Panc1 (cell line): ENCODE measurements at regions not wholly inside any gene's neighbourhood (a gene's known extent, or its start where the extent isn't known, plus 50 kb on each side); places are given as distances from the start of the nearest gene placed in this dataset.

Experiments used
- ATAC-seq: fragments of 200-7000 bp; cut with Tn5 transposase; 2 replicates; pipeline ENCODE4 v1.9.1; 2020; ENCODE audit warnings: mild to moderate bottlenecking, moderate library complexity
- BruUV-seq: library from RNA; stranded (reverse); fragments of 400-500 nt; replicated peaks from 2 replicates; lab custom pipeline; 2021; lab: Mats Ljungman, UMichigan
- CTCF ChIA-PET: fragments of 300-600 bp; sonication (Branson Sonifier 250); formaldehyde crosslinking; loops from one replicate; lab custom pipeline; 2022; ENCODE audit warnings: antibody characterized with exemption; lab: Charles Lee
- POLR2A ChIA-PET: fragments of 300-600 bp; sonication (Branson Sonifier 250); formaldehyde crosslinking; loops from one replicate; lab custom pipeline; 2022; ENCODE audit warnings: antibody characterized with exemption; lab: Charles Lee
- DNase-seq: peaks from one replicate; pipeline ENCODE4 v3.0.0-alpha.2; 2010; ENCODE audit warnings: low read depth, low spot score
- H3K27ac ChIP-seq: 2 replicates; pipeline ENCODE4 v1.5.1; 2011; ENCODE audit warnings: mild to moderate bottlenecking, low read length, inconsistent platforms
- H3K27me3 ChIP-seq: fragments of 200-500 bp; sonication (Bioruptor generic); 2 replicates; pipeline ENCODE4 v1.6.0; 2014; ENCODE audit warnings: low read length, inconsistent platforms; ENCODE audit not compliant: control insufficient read depth, insufficient read depth
- H3K36me3 ChIP-seq: fragments of 200-500 bp; sonication (Bioruptor generic); 2 replicates; pipeline ENCODE4 v1.5.1; 2014; ENCODE audit warnings: inconsistent platforms, mild to moderate bottlenecking, low read length, moderate library complexity; ENCODE audit not compliant: control insufficient read depth, insufficient read depth
- H3K4me1 ChIP-seq: 2 replicates; pipeline ENCODE4 v1.5.1; 2011; ENCODE audit warnings: inconsistent platforms, mild to moderate bottlenecking, low read length, moderate library complexity; ENCODE audit not compliant: control insufficient read depth, insufficient read depth
- H3K4me3 ChIP-seq, 2 experiments: 2 replicates each; pipeline ENCODE4 v1.5.1; 2011 to 2012; ENCODE audit warnings: low read depth in 2 of 2, low read length in 2 of 2, mild to moderate bottlenecking in 2 of 2, inconsistent platforms in 1 of 2, moderate library complexity in 1 of 2
- H3K9me3 ChIP-seq: fragments of 200-500 bp; sonication (Bioruptor generic); 2 replicates; pipeline ENCODE4 v1.5.1; 2014; ENCODE audit warnings: low read depth, mild to moderate bottlenecking, inconsistent platforms, low read length, moderate library complexity; ENCODE audit not compliant: control insufficient read depth, insufficient read depth
- CTCF ChIP-seq: fragments of 450-650 bp; IDR thresholded peaks from 2 replicates; pipeline ENCODE4 v1.5.1; 2017; ENCODE audit warnings: mild to moderate bottlenecking
- POLR2AphosphoS5 ChIP-seq: IDR thresholded peaks from 2 replicates; pipeline ENCODE4 v1.6.1; 2012; ENCODE audit warnings: mild to moderate bottlenecking, low read depth, low read length, moderate library complexity
- REST ChIP-seq, 2 experiments: IDR thresholded peaks; 2 replicates each; pipeline ENCODE4 v1.6.1; 2011 to 2012; ENCODE audit warnings: low read depth in 2 of 2, control low read depth in 1 of 2, low read length in 1 of 2, mild to moderate bottlenecking in 1 of 2, moderate library complexity in 1 of 2; ENCODE audit not compliant: insufficient read depth in 1 of 2
- SIN3A ChIP-seq: IDR thresholded peaks from 2 replicates; pipeline ENCODE4 v1.6.1; 2012; ENCODE audit warnings: low read depth, mild to moderate bottlenecking, low read length, moderate library complexity, borderline replicate concordance; ENCODE audit not compliant: insufficient read depth
- TCF7L2 ChIP-seq: IDR thresholded peaks from 2 replicates; pipeline ENCODE4 v1.6.1; 2011; ENCODE audit warnings: mild to moderate bottlenecking, low read depth, low read length, inconsistent platforms
- in situ Hi-C: cut with HindIII; loops from 2 replicates; pipeline ENCODE4 v1.10.0; 2016; ENCODE audit warnings: low sequenced_read_pairs, low pct_unique_long_range_greater_than_20kb
- intact Hi-C: fragments of 100-400 bp; cut with micrococcal nuclease; formaldehyde crosslinking; loops from one replicate; pipeline ENCODE4 v1.10.0; 2022; ENCODE audit not compliant: unreplicated experiment

GRCh38 chr1:181919542-181919941 is 142.0 kb downstream of the ZNF648 start:
- no peak for DNase-seq
- BruUV-seq, result no TSS peak
- no peak overlapping the region for H3K27ac ChIP-seq
- POLR2A ChIA-PET, result no interaction called here
- no peaks in the 10 kb centered on the region for H3K27me3 ChIP-seq
- intact Hi-C loops, result no loop called here
- ATAC-seq, result no peak
- H3K36me3 ChIP-seq, result no peaks in the 10 kb centered on the region
- CTCF ChIA-PET, result no interaction called here
- TF ChIP-seq POLR2AphosphoS5 (no peak), TCF7L2 (no peak), REST (IDR thresholded peaks at IDR 0.05; ENCODE audit: insufficient read depth in 1 of 2, low read depth in 2 of 2, low read length in 1 of 2) (no peak), SIN3A (no peak), CTCF (no peak)
- no peaks in the 10 kb centered on the region for H3K4me1 ChIP-seq
- no peaks in the 10 kb centered on the region for H3K9me3 ChIP-seq
- in situ Hi-C loops, result no loop called here
- no peak overlapping the region for H3K4me3 ChIP-seq

GRCh38 chr1:181918880-181919525 is 142.5 kb downstream of the ZNF648 start:
- Histone ChIP-seq H3K4me1 (no peaks in the 10 kb centered on the region), H3K27ac (no peak overlapping the region), H3K4me3 (no peak overlapping the region), H3K36me3 (no peaks in the 10 kb centered on the region), H3K9me3 (no peaks in the 10 kb centered on the region), H3K27me3 (no peaks in the 10 kb centered on the region)
- POLR2A ChIA-PET, result no interaction called here
- in situ Hi-C loops (no loop called here), intact Hi-C loops (no loop called here)
- CTCF ChIA-PET, result no interaction called here
- ATAC-seq (no peak), DNase-seq (no peak)
- no TSS peak for BruUV-seq
- TF ChIP-seq POLR2AphosphoS5 (no peak), REST (IDR thresholded peaks at IDR 0.05; ENCODE audit: insufficient read depth in 1 of 2, low read depth in 2 of 2, low read length in 1 of 2) (no peak), SIN3A (no peak), CTCF (no peak), TCF7L2 (no peak)
